ENCODE measurements at regions not wholly inside any gene's neighbourhood (a gene's known extent, or its start where the extent isn't known, plus 50 kb on each side); places are given as distances from the start of the nearest gene placed in this dataset.

DNA sequence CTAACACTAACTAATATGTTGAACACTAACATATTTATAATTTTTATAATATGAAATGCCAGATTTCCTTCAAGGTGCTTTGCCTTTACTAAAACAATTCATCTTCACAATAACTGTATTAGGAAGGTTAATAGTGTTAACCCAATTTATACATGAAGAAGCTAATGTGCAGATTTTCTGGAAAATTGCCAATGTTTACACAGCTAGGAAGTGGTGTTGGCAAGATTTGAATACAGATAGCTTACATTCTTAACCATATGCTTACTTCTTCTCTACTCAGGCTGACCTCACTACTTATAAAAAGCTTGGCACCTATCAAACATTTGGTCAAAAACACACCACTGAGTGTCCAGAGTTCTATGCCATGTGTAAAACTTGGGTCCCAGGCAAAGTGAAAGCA, 445.4 kb upstream of the ITGA1 start:
- TF ChIP-seq GATA2 (IDR thresholded peaks at IDR 0.05; ENCODE audit: low read depth, low read length) (no peak), GATA3 (IDR thresholded peaks at IDR 0.05; ENCODE audit: low read depth, low read length) (no peak)

All from SH-SY5Y (cell line).